BLaER1 treated with 17β-estradiol and CSF1 and Interleukin-3, amounts not matched to agents 10 nM and 100 nM (cell line): ENCODE measurements at regions not wholly inside any gene's neighbourhood (a gene's known extent, or its start where the extent isn't known, plus 50 kb on each side); places are given as distances from the start of the nearest gene placed in this dataset.
"Not testable (repeated sequence)": the region's sequence is repeated elsewhere in the genome, so short reads cannot be mapped to it uniquely, and the experiment has no call there.

ENCODE experiments used
- H3K27ac ChIP-seq, 11 experiments: shearing (Covaris generic); formaldehyde crosslinking; 2 replicates each; pipeline ENCODE4 v1.8.1; 2022
- H3K27me3 ChIP-seq, 11 experiments: shearing (Covaris generic); formaldehyde crosslinking; 2 replicates each; pipeline ENCODE4 v1.8.1; 2022
- H3K36me3 ChIP-seq, 11 experiments: shearing (Covaris generic); formaldehyde crosslinking; 2 replicates each; pipeline ENCODE4 v1.8.1; 2022
- H3K4me1 ChIP-seq, 10 experiments: shearing (Covaris generic); formaldehyde crosslinking; 2 replicates each; pipeline ENCODE4 v1.8.1; 2022
- H3K4me2 ChIP-seq, 11 experiments: shearing (Covaris generic); formaldehyde crosslinking; 2 replicates each; pipeline ENCODE4 v1.8.1; 2022
- H3K4me3 ChIP-seq, 10 experiments: shearing (Covaris generic); formaldehyde crosslinking; 2 replicates each; pipeline ENCODE4 v1.8.1; 2022
- H3K9ac ChIP-seq, 11 experiments: shearing (Covaris generic); formaldehyde crosslinking; 2 replicates each; pipeline ENCODE4 v1.8.1; 2022
- H3K9me3 ChIP-seq, 11 experiments: shearing (Covaris generic); formaldehyde crosslinking; replicated peaks in 1 of 11; 2 replicates each; pipeline ENCODE4 v1.8.1; 2022
- H4K20me1 ChIP-seq, 11 experiments: shearing (Covaris generic); formaldehyde crosslinking; 2 replicates each; pipeline ENCODE4 v1.8.1; 2022
- Cebpa-rat ChIP-seq, 11 experiments: shearing (Covaris generic); IDR thresholded peaks; 2 replicates each; pipeline ENCODE4 v1.8.1; 2022

GRCh38 chrX:39264023-39264422, 462.8 kb downstream of the MID1IP1 start:
- H3K36me3 ChIP-seq = no peaks in the 10 kb centered on the region
- no peak overlapping the region for H3K4me2 ChIP-seq
- H3K27ac ChIP-seq = no peak overlapping the region
- H3K9me3 ChIP-seq = peaks cover 0 to 10% (median 0%) of the 10 kb centered on the region in 11 experiments; a peak in 3 of 22 replicates
- peaks cover 0 to 24% (median 0%) of the 10 kb centered on the region in 10 experiments; a peak in 6 of 20 replicates for H3K4me1 ChIP-seq
- no peaks in the 10 kb centered on the region for H4K20me1 ChIP-seq
- TF ChIP-seq Cebpa-rat (IDR thresholded peaks at IDR 0.05) = no peak
- H3K4me3 ChIP-seq = no peak overlapping the region
- no peak overlapping the region for H3K9ac ChIP-seq
- H3K27me3 ChIP-seq = peaks cover 0 to 3% (median 0%) of the 10 kb centered on the region in 11 experiments; a peak in 1 of 22 replicates

DNA sequence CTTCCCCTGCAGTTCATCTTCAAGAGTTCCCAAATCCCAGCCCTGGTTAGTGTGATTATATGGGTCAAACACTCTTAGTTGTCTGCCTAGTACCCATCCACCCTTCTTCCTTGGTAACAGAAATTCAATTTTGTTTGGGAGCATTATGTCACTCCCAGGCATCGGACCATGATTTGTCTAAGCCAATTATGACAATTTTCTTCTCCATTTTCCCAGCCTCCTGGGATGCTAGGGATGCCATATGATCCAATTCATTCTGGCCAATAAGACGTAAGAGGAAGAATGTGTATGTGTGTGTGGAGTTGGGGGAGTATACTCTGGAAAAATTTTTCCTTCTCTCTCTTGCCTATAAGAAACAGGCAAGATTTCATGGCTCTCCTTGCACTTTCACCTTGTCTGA, 465.9 kb downstream of the MID1IP1 start:
- no peak overlapping the region for H3K4me3 ChIP-seq
- no peaks in the 10 kb centered on the region for H3K36me3 ChIP-seq
- peaks cover 0 to 20% (median 4%) of the 10 kb centered on the region in 11 experiments; a peak in 11 of 22 replicates for H3K9me3 ChIP-seq
- TF ChIP-seq Cebpa-rat (IDR thresholded peaks at IDR 0.05) = no peak
- no peak overlapping the region for H3K9ac ChIP-seq
- H3K4me1 ChIP-seq = peaks cover 0 to 13% (median 0%) of the 10 kb centered on the region in 10 experiments; a peak in 5 of 20 replicates
- H3K27ac ChIP-seq = no peak overlapping the region
- H4K20me1 ChIP-seq = no peaks in the 10 kb centered on the region
- H3K27me3 ChIP-seq = no peaks in the 10 kb centered on the region
- no peak overlapping the region for H3K4me2 ChIP-seq

DNA sequence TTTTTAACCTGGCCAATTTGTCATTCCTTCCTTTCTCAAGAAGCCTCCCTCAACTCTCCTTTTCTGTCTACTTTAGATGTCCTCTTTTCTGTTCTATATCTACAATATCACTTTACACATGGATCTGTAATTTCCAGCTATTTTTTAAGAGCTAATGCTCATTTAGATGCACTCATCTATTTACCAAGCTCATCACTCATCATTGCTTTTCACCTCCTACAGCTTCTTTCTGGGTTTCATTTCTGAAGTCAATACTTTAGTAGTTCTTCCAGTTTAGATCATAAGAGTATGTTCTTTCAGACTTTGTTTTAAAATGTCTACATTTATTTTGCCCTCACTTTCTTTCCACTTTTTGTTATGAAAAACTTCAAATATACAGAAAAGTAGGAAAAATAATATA, 466.9 kb downstream of the MID1IP1 start:
- H3K36me3 ChIP-seq = no peaks in the 10 kb centered on the region
- no peak overlapping the region for H3K4me3 ChIP-seq
- no peak overlapping the region for H3K27ac ChIP-seq
- no peak for TF ChIP-seq Cebpa-rat (IDR thresholded peaks at IDR 0.05)
- H3K27me3 ChIP-seq = no peaks in the 10 kb centered on the region
- H4K20me1 ChIP-seq = no peaks in the 10 kb centered on the region
- H3K9ac ChIP-seq = no peak overlapping the region
- peaks cover 0 to 30% (median 9%) of the 10 kb centered on the region in 11 experiments; a peak in 12 of 22 replicates for H3K9me3 ChIP-seq
- no peak overlapping the region for H3K4me2 ChIP-seq
- H3K4me1 ChIP-seq = peaks cover 0 to 7% (median 0%) of the 10 kb centered on the region in 10 experiments; a peak in 5 of 20 replicates

- TF ChIP-seq Cebpa-rat (IDR thresholded peaks at IDR 0.05) = no peak
These were observed 474.3 kb downstream of the MID1IP1 start for GRCh38 chrX:39275500-39276068.

DNA sequence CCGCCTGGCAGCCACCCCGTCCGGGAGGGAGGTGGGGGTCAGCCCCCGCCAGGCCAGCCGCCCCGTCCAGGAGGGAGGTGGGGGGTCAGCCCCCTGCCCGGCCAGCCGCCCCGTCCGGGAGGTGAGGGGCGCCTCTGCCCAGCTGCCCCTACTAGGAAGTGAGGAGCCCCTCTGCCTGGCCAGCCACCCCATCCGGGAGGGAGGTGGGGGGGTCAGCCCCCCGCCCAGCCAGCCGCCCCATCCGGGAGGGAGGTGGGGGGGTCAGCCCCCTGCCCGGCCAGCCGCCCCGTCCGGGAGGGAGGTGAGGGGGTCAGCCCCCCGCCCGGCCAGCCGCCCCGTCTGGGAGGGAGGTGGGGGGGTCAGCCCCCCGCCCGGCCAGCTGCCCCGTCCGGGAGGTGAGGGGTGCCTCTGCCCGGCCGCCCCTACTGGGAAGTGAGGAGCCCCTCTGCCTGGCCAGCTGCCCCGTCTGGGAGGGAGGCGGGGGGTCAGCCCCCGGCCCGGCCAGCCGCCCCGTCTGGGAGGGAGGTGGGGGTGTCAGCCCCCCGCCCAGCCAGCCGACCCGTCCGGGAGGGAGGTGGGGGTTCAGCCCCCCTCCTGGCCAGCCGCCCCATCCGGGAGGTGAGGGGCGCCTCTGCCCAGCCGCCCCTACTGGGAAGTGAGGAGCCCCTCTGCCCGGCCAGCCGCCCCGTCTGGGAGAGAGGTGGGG, 476.6 kb downstream of the MID1IP1 start:
- H3K9ac ChIP-seq, H3K4me2 ChIP-seq: not testable (repeated sequence)

More at GRCh38 chrX:39275500-39276068, 474.3 kb downstream of the MID1IP1 start:
- no peaks in the 10 kb centered on the region for H3K27me3 ChIP-seq
- peaks cover 44 to 82% (median 53%) of the 10 kb centered on the region in 11 experiments for H3K9me3 ChIP-seq
- H3K36me3 ChIP-seq = no peaks in the 10 kb centered on the region
- no peak overlapping the region for H3K4me2 ChIP-seq
- H3K4me3 ChIP-seq = no peak overlapping the region
- H3K4me1 ChIP-seq = no peaks in the 10 kb centered on the region
- no peak overlapping the region for H3K27ac ChIP-seq
- no peaks in the 10 kb centered on the region for H4K20me1 ChIP-seq
- H3K9ac ChIP-seq = no peak overlapping the region

DNA sequence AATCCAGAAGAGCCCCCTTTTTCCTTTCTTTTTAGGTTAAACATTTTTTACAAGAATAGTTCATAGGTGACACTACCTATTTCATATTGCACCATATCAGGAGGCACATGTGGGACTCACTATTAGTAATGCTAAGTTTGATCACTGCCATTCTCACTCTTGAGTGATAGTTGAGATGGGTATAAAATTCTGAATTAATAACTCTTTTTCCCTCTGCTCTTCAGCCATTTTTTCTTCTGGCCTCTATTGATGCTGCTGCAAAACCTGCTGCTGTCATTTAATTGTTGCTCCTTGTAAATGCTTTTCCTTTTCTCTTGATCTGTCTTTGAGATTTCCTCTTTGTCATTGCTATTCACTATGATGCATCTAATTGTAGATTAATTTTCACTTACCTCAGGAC, 482.0 kb downstream of the MID1IP1 start:
- H3K36me3 ChIP-seq = no peaks in the 10 kb centered on the region
- H3K27me3 ChIP-seq = no peaks in the 10 kb centered on the region
- no peak overlapping the region for H3K27ac ChIP-seq
- TF ChIP-seq Cebpa-rat (IDR thresholded peaks at IDR 0.05) = no peak
- H4K20me1 ChIP-seq = no peaks in the 10 kb centered on the region
- no peak overlapping the region for H3K4me3 ChIP-seq
- H3K4me1 ChIP-seq = no peaks in the 10 kb centered on the region
- H3K4me2 ChIP-seq = no peak overlapping the region
- H3K9ac ChIP-seq = no peak overlapping the region
- H3K9me3 ChIP-seq = peaks cover 66 to 78% (median 71%) of the 10 kb centered on the region in 11 experiments

More for the DNA sequence above, 476.6 kb downstream of the MID1IP1 start:
- H4K20me1 ChIP-seq, H3K27ac ChIP-seq, H3K27me3 ChIP-seq, H3K4me1 ChIP-seq, H3K4me3 ChIP-seq, H3K36me3 ChIP-seq: not testable (repeated sequence)
- H3K9me3 ChIP-seq = peaks cover 66 to 94% (median 73%) of the 10 kb centered on the region in 11 experiments

DNA sequence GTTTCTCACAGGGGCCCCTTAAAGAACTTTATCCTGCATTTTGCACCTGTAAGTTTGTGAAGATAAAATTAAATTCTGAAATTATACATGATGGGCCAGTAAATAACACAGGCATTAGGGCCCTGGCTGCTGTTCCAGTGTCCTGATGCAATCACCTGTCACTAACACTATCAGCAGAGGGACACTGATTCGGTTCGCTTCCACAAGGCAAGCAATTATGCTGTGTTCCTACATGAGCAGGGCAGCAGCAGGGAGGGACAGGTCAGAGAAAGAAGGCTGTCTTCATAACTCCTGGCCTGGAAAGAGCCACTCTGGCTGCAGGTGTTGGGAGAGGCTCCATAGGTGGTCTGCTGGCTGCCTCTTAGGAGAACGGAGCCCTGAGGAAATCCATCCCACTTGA, 487.3 kb downstream of the MID1IP1 start:
- H3K4me1 ChIP-seq = peaks cover 0 to 5% (median 0%) of the 10 kb centered on the region in 10 experiments; a peak in 2 of 20 replicates
- no peaks in the 10 kb centered on the region for H4K20me1 ChIP-seq
- H3K36me3 ChIP-seq = no peaks in the 10 kb centered on the region
- TF ChIP-seq Cebpa-rat (IDR thresholded peaks at IDR 0.05) = no peak
- peaks cover 23 to 47% (median 26%) of the 10 kb centered on the region in 11 experiments for H3K9me3 ChIP-seq
- no peak overlapping the region for H3K27ac ChIP-seq
- H3K27me3 ChIP-seq = no peaks in the 10 kb centered on the region
- no peak overlapping the region for H3K4me3 ChIP-seq
- no peak overlapping the region for H3K9ac ChIP-seq
- no peak overlapping the region for H3K4me2 ChIP-seq

DNA sequence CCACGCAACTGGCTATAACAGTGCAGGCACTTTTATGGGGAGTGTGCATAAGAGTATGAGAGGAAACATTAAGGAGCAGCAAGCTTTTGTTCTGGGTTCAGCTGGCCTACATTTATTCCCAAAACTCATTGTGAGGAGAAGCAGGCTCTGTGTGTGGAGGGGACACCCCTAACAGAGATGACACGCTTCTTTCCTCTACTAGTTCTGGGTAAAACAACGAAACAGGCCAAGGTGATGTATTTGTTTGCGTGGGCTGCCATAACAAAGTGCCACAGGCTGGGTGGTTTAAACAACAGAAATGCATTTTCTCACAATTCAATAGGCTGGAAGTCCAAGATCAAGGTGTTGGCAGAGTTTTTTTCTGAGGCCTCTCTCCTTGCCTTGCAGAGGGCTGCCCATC, 488.6 kb downstream of the MID1IP1 start:
- no peak overlapping the region for H3K4me2 ChIP-seq
- H3K4me1 ChIP-seq = peaks cover 0 to 5% (median 0%) of the 10 kb centered on the region in 10 experiments; a peak in 2 of 20 replicates
- no peak overlapping the region for H3K4me3 ChIP-seq
- no peaks in the 10 kb centered on the region for H4K20me1 ChIP-seq
- H3K9ac ChIP-seq = no peak overlapping the region
- H3K27ac ChIP-seq = no peak overlapping the region
- no peaks in the 10 kb centered on the region for H3K36me3 ChIP-seq
- TF ChIP-seq Cebpa-rat (IDR thresholded peaks at IDR 0.05) = no peak
- peaks cover 11 to 35% (median 17%) of the 10 kb centered on the region in 11 experiments; a peak in 21 of 22 replicates for H3K9me3 ChIP-seq
- H3K27me3 ChIP-seq = no peaks in the 10 kb centered on the region

DNA sequence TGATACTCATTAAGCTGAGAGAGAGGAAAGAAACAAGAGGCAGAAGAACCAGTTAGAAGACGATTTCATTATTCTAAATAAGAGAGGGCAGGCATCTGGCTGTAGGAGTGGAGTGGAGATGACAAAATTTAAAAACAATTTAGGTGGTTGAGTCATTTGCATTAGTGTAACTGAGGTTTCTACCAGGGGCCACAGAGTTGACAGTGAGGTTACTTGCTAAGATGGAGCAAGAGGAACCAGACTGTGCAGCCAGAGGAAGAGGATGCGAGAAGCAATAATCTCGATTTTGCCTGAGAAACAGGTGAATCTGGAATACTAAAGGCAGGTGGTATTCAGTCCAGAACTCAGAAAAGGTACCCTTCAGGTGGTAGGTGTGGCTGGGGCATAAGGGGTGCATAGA, 491.9 kb downstream of the MID1IP1 start:
- no peak for TF ChIP-seq Cebpa-rat (IDR thresholded peaks at IDR 0.05)
- Histone ChIP-seq H3K9ac (no peak overlapping the region), H3K4me3 (no peak overlapping the region), H3K27ac (no peak overlapping the region), H3K36me3 (no peaks in the 10 kb centered on the region), H3K4me2 (no peak overlapping the region), H3K9me3 (peaks cover 7 to 34% (median 16%) of the 10 kb centered on the region in 11 experiments; a peak in 19 of 22 replicates), H3K27me3 (no peaks in the 10 kb centered on the region), H4K20me1 (no peaks in the 10 kb centered on the region), H3K4me1 (peaks cover 0 to 23% (median 6%) of the 10 kb centered on the region in 10 experiments; a peak in 8 of 20 replicates)
